Spleen (tissue), 11 donors: ENCODE measurements at regions not wholly inside any gene's neighbourhood (a gene's known extent, or its start where the extent isn't known, plus 50 kb on each side); places are given as distances from the start of the nearest gene placed in this dataset.

Experiments used
- DNase-seq: peaks from one replicate; pipeline ENCODE4 v3.0.0-alpha.2; 2020
- H3K27ac ChIP-seq, 8 donors: fragments of 200-600 bp; sonication (generic) in 7 of 8; 1 replicate in 4 of 8; 2 replicates in 4 of 8; pipeline versions ENCODE4 v1.5.0 to v1.8.0; 2016 to 2021; ENCODE audit warnings: inconsistent platforms in 4 of 8, mild to moderate bottlenecking in 4 of 8, moderate library complexity in 1 of 8
- H3K27me3 ChIP-seq, 7 donors: fragments of 200-600 bp; sonication (generic) in 6 of 7; replicated peaks in 1 of 7; 1 replicate in 4 of 7; 2 replicates in 3 of 7; pipeline versions ENCODE4 v1.5.0 to v1.8.0; 2016 to 2021; ENCODE audit warnings: inconsistent platforms in 3 of 7, mild to moderate bottlenecking in 1 of 7
- H3K36me3 ChIP-seq, 6 donors: fragments of 200-600 bp; sonication (generic) in 5 of 6; 1 replicate in 4 of 6; 2 replicates in 2 of 6; pipeline versions ENCODE4 v1.5.0 to v1.8.0; 2016 to 2021; ENCODE audit warnings: inconsistent platforms in 2 of 6
- H3K4me1 ChIP-seq, 6 donors: fragments of 200-600 bp; sonication (generic) in 5 of 6; 1 replicate in 3 of 6; 2 replicates in 3 of 6; pipeline versions ENCODE4 v1.5.0 to v1.8.0; 2016 to 2021; ENCODE audit warnings: inconsistent platforms in 3 of 6
- H3K4me3 ChIP-seq, 8 donors: fragments of 200-600 bp; sonication (generic) in 7 of 8; 1 replicate in 4 of 8; 2 replicates in 4 of 8; pipeline versions ENCODE4 v1.5.0 to v1.8.0; 2016 to 2021; ENCODE audit warnings: inconsistent platforms in 4 of 8, mild to moderate bottlenecking in 4 of 8, moderate library complexity in 2 of 8
- H3K9me3 ChIP-seq, 8 donors: fragments of 200-600 bp; sonication (generic) in 7 of 8; 1 replicate in 4 of 8; 2 replicates in 4 of 8; pipeline versions ENCODE4 v1.5.0 to v1.8.0; 2016 to 2021; ENCODE audit warnings: inconsistent platforms in 4 of 8
- POLR2A ChIP-seq, 3 donors: fragments of 450-650 bp; IDR thresholded peaks; one replicate each; pipeline ENCODE4 v1.5.1; 2017; ENCODE audit warnings: antibody characterized with exemption in 3 of 3, mild to moderate bottlenecking in 1 of 3
- POLR2AphosphoS5 ChIP-seq, 3 donors: sonication (generic); formaldehyde crosslinking; IDR thresholded peaks; one replicate each; pipeline ENCODE4 v1.5.1; 2017; ENCODE audit warnings: antibody characterized with exemption in 3 of 3
- WGBS, 5 donors: extraction: QIAGEN DNeasy Blood & Tissue Kit in 3 of 5; methylation state at CpG; one replicate each; pipeline versions ENCODE4 v1.1.5 to v1.1.7; 2013 to 2018; 5-methylcytosine and 5-hydroxymethylcytosine counted together
- intact Hi-C: fragments of 100-400 bp; cut with DNase I; formaldehyde crosslinking; loops from one replicate; pipeline ENCODE4 v1.15.0; 2023; ENCODE audit warnings: low total_unique reads
- TF ChIP-seq, protein P1 (sequence below), 11 experiments: fragments of 200-600 bp in 7 of 11; fragments of 450-650 bp in 4 of 11; sonication (generic) in 4 of 11; IDR thresholded peaks in 8 of 11; conservative IDR thresholded peaks in 3 of 11; 1 replicate in 7 of 11; 2 replicates in 4 of 11; pipeline versions ENCODE4 v1.4.0 to v1.8.0; 2016 to 2021; ENCODE audit warnings: antibody characterized with exemption in 11 of 11, inconsistent platforms in 4 of 11, mild to moderate bottlenecking in 1 of 11
- donor health status: healthy with polysubstance abuse.
- donor health status: DM: no; HTN: no; CAD: no; lungs with moderate emphysema.
- donor health status: DM: no; HTN: no; CAD: no.
- donor health status: Bipolar disorder and iron deficiency.
- donor health status: healthy.
- donor health status: DM: no; HTN: no; CAD: no.
- donor health status: DM: yes; HTN: yes; CAD: no.

DNA sequence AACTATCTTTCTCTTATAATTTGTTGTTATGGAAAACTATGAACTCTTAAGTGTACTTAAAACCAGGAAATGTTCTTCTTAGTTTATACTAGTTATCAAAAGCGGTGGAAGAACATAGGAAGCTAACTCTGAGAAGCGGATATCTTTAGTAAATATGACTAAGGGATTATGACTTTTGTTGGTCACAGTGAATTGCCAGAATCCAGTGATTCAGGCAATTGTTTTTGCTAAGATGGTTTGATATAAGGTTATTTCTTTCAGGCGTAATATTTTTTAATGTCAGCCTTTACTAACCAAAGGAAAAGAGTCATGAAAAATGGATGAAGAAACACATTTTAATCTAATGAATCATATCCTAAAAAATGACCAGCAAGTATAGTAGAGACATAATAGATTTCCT is 473.5 kb downstream of the FOXG1 start:
- Histone ChIP-seq H3K9me3 (no peaks in the 10 kb centered on the region), H3K4me1 (no peaks in the 10 kb centered on the region), H3K36me3 (no peaks in the 10 kb centered on the region), H3K27me3 (no peaks in the 10 kb centered on the region), H3K4me3 (no peak overlapping the region), H3K27ac (no peak overlapping the region)
- no peak for DNase-seq
- intact Hi-C loops, result no loop called here
- WGBS, 5 donors, result 68 to 87% (median 79%) methylated on average over 3 of the region's 3 CpGs
- TF ChIP-seq POLR2A (IDR thresholded peaks at IDR 0.05) (no peak), POLR2AphosphoS5 (IDR thresholded peaks at IDR 0.05) (no peak)
- TF ChIP-seq, protein P1, sequence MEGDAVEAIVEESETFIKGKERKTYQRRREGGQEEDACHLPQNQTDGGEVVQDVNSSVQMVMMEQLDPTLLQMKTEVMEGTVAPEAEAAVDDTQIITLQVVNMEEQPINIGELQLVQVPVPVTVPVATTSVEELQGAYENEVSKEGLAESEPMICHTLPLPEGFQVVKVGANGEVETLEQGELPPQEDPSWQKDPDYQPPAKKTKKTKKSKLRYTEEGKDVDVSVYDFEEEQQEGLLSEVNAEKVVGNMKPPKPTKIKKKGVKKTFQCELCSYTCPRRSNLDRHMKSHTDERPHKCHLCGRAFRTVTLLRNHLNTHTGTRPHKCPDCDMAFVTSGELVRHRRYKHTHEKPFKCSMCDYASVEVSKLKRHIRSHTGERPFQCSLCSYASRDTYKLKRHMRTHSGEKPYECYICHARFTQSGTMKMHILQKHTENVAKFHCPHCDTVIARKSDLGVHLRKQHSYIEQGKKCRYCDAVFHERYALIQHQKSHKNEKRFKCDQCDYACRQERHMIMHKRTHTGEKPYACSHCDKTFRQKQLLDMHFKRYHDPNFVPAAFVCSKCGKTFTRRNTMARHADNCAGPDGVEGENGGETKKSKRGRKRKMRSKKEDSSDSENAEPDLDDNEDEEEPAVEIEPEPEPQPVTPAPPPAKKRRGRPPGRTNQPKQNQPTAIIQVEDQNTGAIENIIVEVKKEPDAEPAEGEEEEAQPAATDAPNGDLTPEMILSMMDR (IDR thresholded peaks at IDR 0.05 in 8 of 11, conservative IDR thresholded peaks at IDR 0.05 in 3 of 11), result no peak

DNA sequence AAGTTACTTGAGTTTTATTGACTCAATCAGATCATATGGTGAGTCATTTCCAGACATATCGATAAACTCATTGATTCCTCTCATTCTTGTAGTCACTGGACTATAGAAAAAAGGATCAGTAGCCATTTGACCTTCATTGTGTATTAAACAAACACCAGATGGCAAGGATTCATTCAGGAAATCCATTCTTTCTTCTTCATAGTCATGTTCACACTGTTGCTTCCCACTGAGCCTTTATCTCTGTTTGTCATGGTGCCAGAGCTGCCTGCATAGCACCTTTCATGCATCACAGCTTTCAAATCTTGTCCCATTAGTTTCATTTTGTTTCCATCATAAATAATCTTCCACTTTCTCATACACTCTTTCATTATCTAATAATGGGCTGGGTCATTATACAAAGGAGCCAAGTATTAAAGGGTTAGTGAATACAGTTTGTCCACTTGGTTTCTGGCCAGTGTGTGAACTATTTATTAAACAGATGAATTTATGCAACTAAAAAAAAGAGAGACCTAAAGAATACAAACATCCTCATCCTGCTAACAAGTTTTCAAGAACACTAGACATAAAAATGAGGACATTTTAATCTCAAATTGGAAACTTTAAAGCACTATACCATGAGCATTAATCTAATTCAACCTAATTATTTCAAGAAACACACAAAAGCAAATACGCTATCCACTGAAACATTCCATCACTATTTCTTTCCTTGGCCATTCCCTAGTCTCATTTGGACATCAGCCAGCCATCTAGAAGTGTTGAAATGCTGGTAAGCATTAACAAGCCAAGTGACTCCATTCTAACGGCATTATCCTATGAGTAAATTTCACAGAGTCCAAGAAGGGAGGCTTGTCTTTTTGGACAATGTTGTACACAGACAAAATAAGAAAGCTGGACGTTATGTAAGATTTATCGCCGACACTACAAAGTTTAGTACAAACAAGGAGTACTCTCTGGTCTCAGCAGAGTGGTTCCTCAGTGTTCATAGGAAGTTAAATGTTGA is 476.5 kb downstream of the FOXG1 start:
- Histone ChIP-seq H3K27ac (no peak overlapping the region), H3K4me3 (no peak overlapping the region), H3K9me3 (no peaks in the 10 kb centered on the region), H3K27me3 (no peaks in the 10 kb centered on the region), H3K4me1 (no peaks in the 10 kb centered on the region), H3K36me3 (no peaks in the 10 kb centered on the region)
- TF ChIP-seq POLR2AphosphoS5 (IDR thresholded peaks at IDR 0.05) (no peak), POLR2A (IDR thresholded peaks at IDR 0.05) (no peak)
- TF ChIP-seq, protein P1 (IDR thresholded peaks at IDR 0.05 in 8 of 11, conservative IDR thresholded peaks at IDR 0.05 in 3 of 11), result no peak
- DNase-seq, result no peak
- intact Hi-C loops, result no loop called here
- WGBS, 5 donors, result 68 to 84% (median 80%) methylated on average over 6 of the region's 6 CpGs

- H3K9me3 ChIP-seq, result peaks cover 0 to 41% (median 7%) of the 10 kb centered on the region in 8 donors
- H3K4me3 ChIP-seq, result no peak overlapping the region
- no peaks in the 10 kb centered on the region for H3K36me3 ChIP-seq
- no peaks in the 10 kb centered on the region for H3K27me3 ChIP-seq
- TF ChIP-seq POLR2A (IDR thresholded peaks at IDR 0.05) (no peak), POLR2AphosphoS5 (IDR thresholded peaks at IDR 0.05) (no peak)
- TF ChIP-seq, protein P1 (IDR thresholded peaks at IDR 0.05 in 8 of 11, conservative IDR thresholded peaks at IDR 0.05 in 3 of 11), result no peak
- DNase-seq, result no peak
- WGBS, 5 donors, result 57 to 79% (median 71%) methylated on average over 1 of the region's 1 CpG
- no peak overlapping the region for H3K27ac ChIP-seq
- no peaks in the 10 kb centered on the region for H3K4me1 ChIP-seq
- intact Hi-C loops, result no loop called here
Observed at GRCh38 chr14:29255692-29256091, 489.1 kb downstream of the FOXG1 start.

GRCh38 chr14:29262979-29263378 is 496.4 kb downstream of the FOXG1 start:
- TF ChIP-seq POLR2AphosphoS5 (IDR thresholded peaks at IDR 0.05), result no peak
- no peak overlapping the region for H3K4me3 ChIP-seq
- H3K27me3 ChIP-seq, result no peaks in the 10 kb centered on the region
- no peak overlapping the region for H3K27ac ChIP-seq
- DNase-seq, result no peak
- peaks cover 0 to 12% (median 0%) of the 10 kb centered on the region in 8 donors for H3K9me3 ChIP-seq
- intact Hi-C loops, result no loop called here
- WGBS, 5 donors, result 73 to 91% (median 84%) methylated on average over 1 of the region's 1 CpG
- no peaks in the 10 kb centered on the region for H3K36me3 ChIP-seq
- no peaks in the 10 kb centered on the region for H3K4me1 ChIP-seq
